HEK293T (cell line): ENCODE measurements at regions not wholly inside any gene's neighbourhood (a gene's known extent, or its start where the extent isn't known, plus 50 kb on each side); places are given as distances from the start of the nearest gene placed in this dataset.

ENCODE experiments used
- BHLHE40 ChIP-seq: fragments of 450-650 bp; IDR thresholded peaks from 2 replicates; pipeline ENCODE4 v1.6.1; 2016; ENCODE audit warnings: mild to moderate bottlenecking, moderate library complexity, borderline replicate concordance
- FOXM1 ChIP-seq: fragments of 450-650 bp; IDR thresholded peaks from 2 replicates; pipeline ENCODE4 v1.6.1; 2017; ENCODE audit warnings: mild to moderate bottlenecking, borderline replicate concordance
- HDGF ChIP-seq: fragments of 450-650 bp; IDR thresholded peaks from 2 replicates; pipeline ENCODE4 v1.6.1; 2017; ENCODE audit warnings: antibody characterized with exemption, borderline replicate concordance
- NFRKB ChIP-seq: fragments of 450-650 bp; IDR thresholded peaks from 2 replicates; pipeline ENCODE4 v1.6.1; 2016; ENCODE audit warnings: mild to moderate bottlenecking, moderate library complexity
- SP1 ChIP-seq: fragments of 450-650 bp; IDR thresholded peaks from 2 replicates; pipeline ENCODE4 v1.6.1; 2017

DNA sequence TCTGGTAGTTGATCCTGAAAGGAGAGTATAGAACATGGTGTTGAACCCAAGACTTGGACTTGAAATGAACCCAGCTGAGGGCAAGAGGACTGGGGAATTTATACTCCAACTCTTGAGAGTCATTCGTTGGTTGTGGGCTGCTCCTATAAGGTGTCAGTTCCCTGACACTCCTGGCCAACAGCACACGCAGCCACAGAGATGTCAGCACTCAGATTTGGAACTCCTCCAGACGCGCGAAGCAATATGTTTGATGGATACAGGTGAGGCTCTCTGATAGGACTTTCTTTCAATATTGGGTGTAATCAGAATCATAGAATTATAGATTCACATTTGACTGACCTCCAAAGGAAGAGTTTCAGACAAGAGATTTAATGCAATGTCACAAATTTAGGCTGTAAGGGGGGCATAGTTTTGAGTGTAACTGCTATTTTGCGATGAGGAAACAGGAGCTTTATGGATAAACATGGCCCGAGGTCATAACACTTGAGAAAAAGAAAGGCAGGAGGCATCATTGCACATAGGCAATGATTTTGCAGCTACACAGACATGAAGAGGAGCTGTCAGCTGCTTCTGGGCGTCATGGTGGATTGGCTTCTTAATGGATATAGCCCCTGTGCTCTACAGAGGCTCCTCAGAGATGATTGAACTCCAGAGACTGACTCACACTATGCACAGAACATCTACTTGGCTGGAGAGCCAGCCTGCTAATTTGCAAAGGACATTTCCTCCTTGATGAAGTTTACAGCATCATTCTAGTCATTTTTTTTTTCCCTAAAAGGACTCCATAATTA, 569.2 kb upstream of the RGMA start:
- no peak for TF ChIP-seq BHLHE40
- no peak for TF ChIP-seq SP1
- no peak for TF ChIP-seq FOXM1
- no peak for TF ChIP-seq HDGF
- TF ChIP-seq NFRKB = no peak
